ENCODE measurements at regions not wholly inside any gene's neighbourhood (a gene's known extent, or its start where the extent isn't known, plus 50 kb on each side); places are given as distances from the start of the nearest gene placed in this dataset.
A peak's percentile ranks its signal among the peaks of the same experiment; 100 is the strongest.

- TF ChIP-seq, protein P1, sequence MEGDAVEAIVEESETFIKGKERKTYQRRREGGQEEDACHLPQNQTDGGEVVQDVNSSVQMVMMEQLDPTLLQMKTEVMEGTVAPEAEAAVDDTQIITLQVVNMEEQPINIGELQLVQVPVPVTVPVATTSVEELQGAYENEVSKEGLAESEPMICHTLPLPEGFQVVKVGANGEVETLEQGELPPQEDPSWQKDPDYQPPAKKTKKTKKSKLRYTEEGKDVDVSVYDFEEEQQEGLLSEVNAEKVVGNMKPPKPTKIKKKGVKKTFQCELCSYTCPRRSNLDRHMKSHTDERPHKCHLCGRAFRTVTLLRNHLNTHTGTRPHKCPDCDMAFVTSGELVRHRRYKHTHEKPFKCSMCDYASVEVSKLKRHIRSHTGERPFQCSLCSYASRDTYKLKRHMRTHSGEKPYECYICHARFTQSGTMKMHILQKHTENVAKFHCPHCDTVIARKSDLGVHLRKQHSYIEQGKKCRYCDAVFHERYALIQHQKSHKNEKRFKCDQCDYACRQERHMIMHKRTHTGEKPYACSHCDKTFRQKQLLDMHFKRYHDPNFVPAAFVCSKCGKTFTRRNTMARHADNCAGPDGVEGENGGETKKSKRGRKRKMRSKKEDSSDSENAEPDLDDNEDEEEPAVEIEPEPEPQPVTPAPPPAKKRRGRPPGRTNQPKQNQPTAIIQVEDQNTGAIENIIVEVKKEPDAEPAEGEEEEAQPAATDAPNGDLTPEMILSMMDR (IDR thresholded peaks at IDR 0.05; ENCODE audit: unreplicated experiment), result no peak
- no peaks in the 10 kb centered on the region for H3K9me3 Mint-ChIP-seq (ENCODE audit: unreplicated experiment)
- no peak for DNase-seq (ENCODE audit: low spot score)
- no peaks in the 10 kb centered on the region for H3K36me3 Mint-ChIP-seq (ENCODE audit: low read depth, unreplicated experiment)
- H3K27ac Mint-ChIP-seq (ENCODE audit: unreplicated experiment), result no peak overlapping the region
- no peaks in the 10 kb centered on the region for H3K4me1 Mint-ChIP-seq (ENCODE audit: unreplicated experiment)
- H3K27me3 Mint-ChIP-seq (ENCODE audit: unreplicated experiment), result peaks cover 5% of the 10 kb centered on the region
- no peak overlapping the region for H3K4me3 Mint-ChIP-seq (ENCODE audit: unreplicated experiment)
These were observed 97.1 kb upstream of the SYT13 start for GRCh38 chr11:45383224-45383623.

DNA sequence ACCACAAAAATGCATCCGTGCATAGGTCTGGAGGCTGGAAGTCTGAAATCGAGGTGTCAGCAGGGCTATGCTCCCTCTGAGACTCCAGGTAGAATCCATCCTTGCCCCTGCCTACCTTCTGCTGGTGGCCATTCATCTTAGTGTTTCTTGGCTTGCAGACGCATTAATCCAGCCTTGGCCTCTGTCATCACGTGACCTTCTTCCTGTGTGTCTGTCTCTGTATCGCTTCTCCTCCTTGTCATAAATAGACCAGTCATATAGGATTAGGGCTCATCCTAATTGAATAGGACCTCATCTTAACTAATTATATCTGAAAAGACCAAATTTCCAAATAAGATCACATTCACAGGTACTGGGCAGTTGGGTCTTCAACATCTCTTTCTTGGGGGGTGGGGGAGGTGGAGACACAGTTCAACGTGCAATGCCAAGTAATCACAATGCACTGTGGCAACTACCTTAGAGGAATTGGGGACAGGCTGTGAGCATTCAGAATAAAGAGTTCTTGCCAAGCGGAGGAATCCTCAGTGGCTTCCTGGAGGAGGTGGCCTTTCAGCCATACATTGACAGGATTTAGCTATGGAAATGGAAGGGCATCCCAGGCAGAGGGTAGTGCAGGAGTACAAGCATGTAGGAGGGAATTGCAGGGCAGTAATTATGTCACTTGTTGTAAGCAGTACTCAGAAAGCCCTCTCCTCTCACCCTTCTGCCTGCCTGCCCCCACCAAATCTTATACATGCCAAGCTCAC, 96.2 kb upstream of the SYT13 start:
- no peaks in the 10 kb centered on the region for H3K36me3 Mint-ChIP-seq (ENCODE audit: low read depth, unreplicated experiment)
- no peaks in the 10 kb centered on the region for H3K9me3 Mint-ChIP-seq (ENCODE audit: unreplicated experiment)
- H3K4me1 Mint-ChIP-seq (ENCODE audit: unreplicated experiment), result no peaks in the 10 kb centered on the region
- H3K27ac Mint-ChIP-seq (ENCODE audit: unreplicated experiment), result no peak overlapping the region
- no peak for DNase-seq (ENCODE audit: low spot score)
- H3K4me3 Mint-ChIP-seq (ENCODE audit: unreplicated experiment), result no peak overlapping the region
- TF ChIP-seq, protein P1 (IDR thresholded peaks at IDR 0.05; ENCODE audit: unreplicated experiment), result no peak
- peaks cover 5% of the 10 kb centered on the region for H3K27me3 Mint-ChIP-seq (ENCODE audit: unreplicated experiment)

DNA sequence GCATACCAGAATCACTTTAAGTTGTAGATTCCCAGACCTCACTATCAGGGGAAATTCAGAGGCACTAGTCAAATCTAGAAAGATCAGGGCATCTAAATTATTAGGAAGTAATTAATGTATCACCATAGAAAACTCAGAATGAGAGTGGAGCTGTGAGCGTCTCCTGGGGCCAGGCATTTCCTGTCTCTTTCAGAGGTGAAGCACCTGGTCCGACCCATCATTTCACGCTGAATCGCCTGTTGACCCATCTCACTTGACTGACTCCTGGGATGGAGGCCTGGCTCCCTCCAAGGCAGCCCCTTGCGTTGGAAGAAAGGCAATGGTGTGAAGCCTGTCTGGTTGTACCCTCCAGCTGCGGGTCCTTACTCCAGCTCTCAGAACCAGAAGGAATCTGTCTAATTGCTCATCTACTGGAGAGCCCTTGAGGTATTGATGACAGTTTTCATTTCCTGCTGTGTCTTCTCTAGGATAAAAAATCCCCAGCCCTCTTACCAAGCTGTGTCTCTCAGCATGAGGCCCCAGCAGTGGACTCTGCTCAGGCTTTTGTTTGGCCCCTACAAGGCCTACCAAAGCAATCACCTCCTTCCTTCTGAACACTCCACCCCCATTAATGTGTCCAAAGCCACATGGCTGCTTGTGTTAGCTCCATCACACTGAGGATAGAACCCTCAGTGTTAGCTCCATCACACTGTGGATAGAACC, 93.2 kb upstream of the SYT13 start:
- no peak overlapping the region for H3K4me3 Mint-ChIP-seq (ENCODE audit: unreplicated experiment)
- no peak for DNase-seq (ENCODE audit: low spot score)
- H3K27me3 Mint-ChIP-seq (ENCODE audit: unreplicated experiment), result peaks cover 11% of the 10 kb centered on the region
- H3K4me1 Mint-ChIP-seq (ENCODE audit: unreplicated experiment), result peaks cover 13% of the 10 kb centered on the region
- TF ChIP-seq, protein P1 (IDR thresholded peaks at IDR 0.05; ENCODE audit: unreplicated experiment), result no peak
- H3K36me3 Mint-ChIP-seq (ENCODE audit: low read depth, unreplicated experiment), result no peaks in the 10 kb centered on the region
- no peaks in the 10 kb centered on the region for H3K9me3 Mint-ChIP-seq (ENCODE audit: unreplicated experiment)
- no peak overlapping the region for H3K27ac Mint-ChIP-seq (ENCODE audit: unreplicated experiment)

DNA sequence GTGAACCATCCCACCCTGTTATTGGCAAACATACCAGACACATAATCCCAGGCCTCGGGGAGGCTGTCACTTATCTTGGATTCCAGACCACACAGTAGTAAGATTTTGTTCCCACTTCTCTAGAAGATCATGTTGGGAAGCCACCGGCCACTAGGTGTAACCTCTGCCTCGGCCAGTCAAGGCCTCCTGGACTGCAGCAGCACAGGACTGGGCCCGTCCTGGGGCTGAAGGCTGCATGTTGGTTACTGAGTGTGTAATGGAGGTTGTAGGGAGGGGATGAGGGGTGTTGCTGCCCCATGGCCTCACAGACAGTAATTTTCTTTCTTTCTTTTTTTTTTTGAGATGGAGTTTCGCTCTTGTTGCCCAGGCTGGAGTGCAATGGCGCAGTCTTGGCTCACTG, 92.4 kb upstream of the SYT13 start:
- H3K27ac Mint-ChIP-seq (ENCODE audit: unreplicated experiment), result no peak overlapping the region
- no peaks in the 10 kb centered on the region for H3K9me3 Mint-ChIP-seq (ENCODE audit: unreplicated experiment)
- H3K36me3 Mint-ChIP-seq (ENCODE audit: low read depth, unreplicated experiment), result no peaks in the 10 kb centered on the region
- H3K4me3 Mint-ChIP-seq (ENCODE audit: unreplicated experiment), result no peak overlapping the region
- peaks cover 13% of the 10 kb centered on the region for H3K4me1 Mint-ChIP-seq (ENCODE audit: unreplicated experiment)
- TF ChIP-seq, protein P1 (IDR thresholded peaks at IDR 0.05; ENCODE audit: unreplicated experiment), result no peak
- DNase-seq (ENCODE audit: low spot score), result no peak
- peaks cover 11% of the 10 kb centered on the region for H3K27me3 Mint-ChIP-seq (ENCODE audit: unreplicated experiment)

GRCh38 chr11:45374653-45375059, 88.5 kb upstream of the SYT13 start:
- no peaks in the 10 kb centered on the region for H3K36me3 Mint-ChIP-seq (ENCODE audit: low read depth, unreplicated experiment)
- no peak for DNase-seq (ENCODE audit: low spot score)
- no peak overlapping the region for H3K4me3 Mint-ChIP-seq (ENCODE audit: unreplicated experiment)
- H3K9me3 Mint-ChIP-seq (ENCODE audit: unreplicated experiment), result no peaks in the 10 kb centered on the region
- H3K27me3 Mint-ChIP-seq (ENCODE audit: unreplicated experiment), result peaks cover 8% of the 10 kb centered on the region
- H3K27ac Mint-ChIP-seq (ENCODE audit: unreplicated experiment), result peak overlapping the region; percentile 94
- peaks cover 25% of the 10 kb centered on the region for H3K4me1 Mint-ChIP-seq (ENCODE audit: unreplicated experiment)
- TF ChIP-seq, protein P1 (IDR thresholded peaks at IDR 0.05; ENCODE audit: unreplicated experiment), result no peak
